ENCODE measurements at regions not wholly inside any gene's neighbourhood (a gene's known extent, or its start where the extent isn't known, plus 50 kb on each side); places are given as distances from the start of the nearest gene placed in this dataset.

DNA sequence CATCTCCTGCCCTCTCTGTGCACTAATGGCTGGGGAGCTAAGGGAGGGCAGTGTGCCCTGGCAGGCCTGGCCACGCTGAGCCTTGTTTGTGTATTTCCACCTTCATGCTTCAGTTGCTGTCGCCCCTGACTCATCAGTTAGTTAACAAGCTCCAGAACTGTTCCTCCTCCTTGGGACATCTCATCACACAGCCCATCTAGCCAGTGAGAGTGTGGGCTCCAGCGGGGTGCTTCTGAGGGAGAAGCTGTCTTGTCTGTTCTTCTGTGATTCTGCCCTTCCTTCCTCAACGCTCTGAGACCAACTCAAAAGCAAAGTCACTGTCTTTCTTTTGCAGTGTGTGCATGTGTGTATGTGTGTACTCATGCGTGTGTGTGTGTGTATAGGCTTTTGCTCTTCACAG lies 58.3 kb upstream of the CPEB4 start:
- no peak for TF ChIP-seq GATA2 (IDR thresholded peaks at IDR 0.05; ENCODE audit: low read depth, low read length)
- TF ChIP-seq GATA3 (IDR thresholded peaks at IDR 0.05; ENCODE audit: low read depth, low read length): no peak
